H1 (cell line): ENCODE measurements at regions not wholly inside any gene's neighbourhood (a gene's known extent, or its start where the extent isn't known, plus 50 kb on each side); places are given as distances from the start of the nearest gene placed in this dataset.

Experiments used
- CTCF ChIA-PET: fragments of 300-600 bp; sonication (Branson Sonifier 250); formaldehyde crosslinking; loops from one replicate; lab custom pipeline; 2021; ENCODE audit not compliant: partially characterized antibody; lab: Charles Lee
- POLR2A ChIA-PET: fragments of 300-600 bp; sonication (Branson Sonifier 250); formaldehyde crosslinking; loops from one replicate; lab custom pipeline; 2021; ENCODE audit warnings: inconsistent platforms; ENCODE audit not compliant: partially characterized antibody; lab: Charles Lee
- DNase-seq, 2 experiments: peaks; one replicate each; pipeline versions ENCODE4 v3.0.0 to v3.0.0-alpha.2; 2010 to 2022; ENCODE audit warnings: low spot score in 2 of 2, low read depth in 1 of 2, mixed read lengths in 1 of 2
- FAIRE-seq: peaks from 2 replicates; lab custom pipeline; 2011; peaks lifted over from hg19 to GRCh38; lab: Jason Lieb, UNC
- H2AFZ ChIP-seq: 2 replicates; pipeline ENCODE4 v1.8.1; 2012; ENCODE audit warnings: low read length, inconsistent platforms
- H2AK5ac ChIP-seq: 2 replicates; pipeline ENCODE4 v1.6.1; 2013; ENCODE audit warnings: low read depth, low read length
- H2BK120ac ChIP-seq: replicated peaks from 2 replicates; pipeline ENCODE3; 2013; ENCODE audit warnings: low read depth, low read length, inconsistent platforms
- H2BK12ac ChIP-seq: 2 replicates; pipeline ENCODE4 v1.6.1; 2013; ENCODE audit warnings: low read depth, low read length
- H2BK15ac ChIP-seq: 2 replicates; pipeline ENCODE4 v1.6.1; 2013; ENCODE audit warnings: low read length
- H2BK20ac ChIP-seq: 2 replicates; pipeline ENCODE4 v1.6.1; 2013; ENCODE audit warnings: low read length
- H2BK5ac ChIP-seq: 2 replicates; pipeline ENCODE4 v1.6.1; 2013; ENCODE audit warnings: low read depth, low read length
- H3K14ac ChIP-seq: 2 replicates; pipeline ENCODE4 v1.6.1; 2013; ENCODE audit warnings: inconsistent platforms; ENCODE audit not compliant: insufficient read length
- H3K18ac ChIP-seq: 2 replicates; pipeline ENCODE4 v1.6.1; 2013; ENCODE audit warnings: low read length; ENCODE audit errors: extremely low read depth
- H3K23ac ChIP-seq: 2 replicates; pipeline ENCODE4 v1.6.1; 2013; ENCODE audit warnings: inconsistent platforms; ENCODE audit not compliant: insufficient read length
- H3K23me2 ChIP-seq: 2 replicates; pipeline ENCODE4 v1.6.1; 2013; ENCODE audit warnings: low read depth, low read length
- H3K27ac ChIP-seq: 2 replicates; pipeline ENCODE4 v1.6.1; 2011; ENCODE audit warnings: low read depth, low read length, inconsistent platforms
- H3K27me3 ChIP-seq, 4 experiments: replicated peaks in 1 of 4; 1 replicate in 1 of 4; 2 replicates in 3 of 4; pipeline versions ENCODE4 v1.6.1 to v1.8.1; 2011 to 2013; ENCODE audit warnings: low read length in 3 of 4, mild to moderate bottlenecking in 3 of 4, inconsistent platforms in 2 of 4, mixed read lengths in 2 of 4, moderate library complexity in 1 of 4; ENCODE audit not compliant: control insufficient read depth in 3 of 4, insufficient read depth in 3 of 4; ENCODE audit errors: extremely low read depth in 1 of 4
- H3K36me3 ChIP-seq, 4 experiments: 2 replicates each; pipeline versions ENCODE4 v1.6.1 to v1.8.1; 2011 to 2013; ENCODE audit warnings: mild to moderate bottlenecking in 4 of 4, low read length in 3 of 4, moderate library complexity in 2 of 4, control low read depth in 1 of 4, inconsistent platforms in 1 of 4; ENCODE audit not compliant: insufficient read depth in 4 of 4, control insufficient read depth in 2 of 4
- H3K4ac ChIP-seq: replicated peaks from 2 replicates; pipeline ENCODE3; 2013; ENCODE audit warnings: low read length, low read depth, mixed read lengths, inconsistent platforms; ENCODE audit not compliant: insufficient read length
- H3K4me1 ChIP-seq, 4 experiments: replicated peaks in 1 of 4; 1 replicate in 1 of 4; 2 replicates in 3 of 4; pipeline versions ENCODE4 v1.6.1 to v1.8.1; 2011 to 2013; ENCODE audit warnings: low read length in 3 of 4, inconsistent platforms in 2 of 4, mixed read lengths in 1 of 4; ENCODE audit not compliant: insufficient read depth in 4 of 4, control insufficient read depth in 3 of 4
- H3K4me2 ChIP-seq, 2 experiments: 2 replicates each; pipeline versions ENCODE4 v1.6.1 to v1.8.1; 2011 to 2013; ENCODE audit warnings: low read depth in 2 of 2, low read length in 2 of 2, control low read depth in 1 of 2, inconsistent platforms in 1 of 2, mild to moderate bottlenecking in 1 of 2; ENCODE audit not compliant: insufficient read depth in 1 of 2
- H3K4me3 ChIP-seq, 4 experiments: fragments of 200-600, 300-600 bp in 1 of 4; sonication (generic), shearing (Covaris generic), sonication (Bioruptor Twin) in 1 of 4; 2 replicates each; pipeline versions ENCODE4 v1.5.1 to v1.8.1; 2011 to 2016; ENCODE audit warnings: low read length in 4 of 4, low read depth in 3 of 4, control low read depth in 2 of 4, inconsistent platforms in 2 of 4, mild to moderate bottlenecking in 2 of 4, mixed read lengths in 1 of 4, moderate library complexity in 1 of 4; ENCODE audit not compliant: insufficient read depth in 2 of 4; ENCODE audit errors: extremely low read depth in 1 of 4
- H3K56ac ChIP-seq: replicated peaks from 2 replicates; pipeline ENCODE3; 2013; ENCODE audit warnings: low read depth, mild to moderate bottlenecking, mixed read lengths, low read length, inconsistent platforms; ENCODE audit not compliant: insufficient read length
- H3K79me1 ChIP-seq: 2 replicates; pipeline ENCODE4 v1.6.1; 2013; ENCODE audit warnings: low read depth, low read length, control low read depth
- H3K79me2 ChIP-seq, 2 experiments: 2 replicates each; pipeline versions ENCODE4 v1.6.1 to v1.8.1; 2012 to 2013; ENCODE audit warnings: low read length in 2 of 2, mild to moderate bottlenecking in 2 of 2, inconsistent platforms in 1 of 2; ENCODE audit not compliant: insufficient read depth in 2 of 2, control insufficient read depth in 1 of 2
- H3K9ac ChIP-seq, 4 experiments: replicated peaks in 1 of 4; 1 replicate in 1 of 4; 2 replicates in 3 of 4; pipeline versions ENCODE4 v1.6.1 to v1.8.1; 2011 to 2013; ENCODE audit warnings: low read depth in 3 of 4, low read length in 3 of 4, control low read depth in 2 of 4, mild to moderate bottlenecking in 2 of 4, moderate library complexity in 2 of 4, inconsistent platforms in 1 of 4; ENCODE audit errors: extremely low read depth in 1 of 4
- H3K9me3 ChIP-seq, 2 experiments: 2 replicates each; pipeline versions ENCODE4 v1.6.1 to v1.8.1; 2012 to 2013; ENCODE audit warnings: mild to moderate bottlenecking in 2 of 2, moderate library complexity in 2 of 2, control low read depth in 1 of 2, inconsistent platforms in 1 of 2, low read depth in 1 of 2, low read length in 1 of 2, mixed read lengths in 1 of 2; ENCODE audit not compliant: insufficient read depth in 2 of 2
- H4K20me1 ChIP-seq, 2 experiments: replicated peaks in 1 of 2; 2 replicates each; pipeline versions ENCODE3 to v1.8.1; 2011 to 2013; ENCODE audit warnings: inconsistent platforms in 2 of 2, low read length in 2 of 2, mild to moderate bottlenecking in 1 of 2; ENCODE audit not compliant: insufficient read depth in 2 of 2, control insufficient read depth in 1 of 2
- H4K5ac ChIP-seq: 2 replicates; pipeline ENCODE4 v1.6.1; 2013; ENCODE audit warnings: low read length, low read depth, mixed read lengths, inconsistent platforms; ENCODE audit not compliant: insufficient read length
- H4K8ac ChIP-seq: 2 replicates; pipeline ENCODE4 v1.8.0; 2013; ENCODE audit warnings: mild to moderate bottlenecking, moderate library complexity, low read length, inconsistent platforms; ENCODE audit not compliant: insufficient read depth; ENCODE audit errors: extremely low read depth
- H4K91ac ChIP-seq: replicated peaks from 2 replicates; pipeline ENCODE3; 2013; ENCODE audit warnings: low read length, mixed read lengths, inconsistent platforms; ENCODE audit not compliant: insufficient read length
- EGR1 ChIP-seq: IDR thresholded peaks from 2 replicates; pipeline ENCODE4 v1.6.1; 2011; ENCODE audit warnings: low read depth, low read length, borderline replicate concordance
- EZH2 ChIP-seq: fragments of 200-600 bp; sonication (generic); IDR thresholded peaks from 2 replicates; pipeline ENCODE4 v1.7.1; 2012; ENCODE audit warnings: low read depth, mild to moderate bottlenecking, moderate library complexity, low read length, inconsistent platforms; ENCODE audit not compliant: severe bottlenecking
- JUND ChIP-seq: IDR thresholded peaks from 2 replicates; pipeline ENCODE4 v1.6.1; 2011; ENCODE audit warnings: mild to moderate bottlenecking, improper control_type of control experiment, low read length
- RBBP5 ChIP-seq: IDR thresholded peaks from 2 replicates; pipeline ENCODE4 v1.7.1; 2012; ENCODE audit warnings: low read depth, mild to moderate bottlenecking, inconsistent platforms, low read length, moderate library complexity, borderline replicate concordance
- RXRA ChIP-seq: IDR thresholded peaks from 2 replicates; pipeline ENCODE4 v1.6.1; 2011; ENCODE audit warnings: low read depth, mild to moderate bottlenecking, low read length, moderate library complexity; ENCODE audit not compliant: insufficient read depth
- SIN3A ChIP-seq, 2 experiments: IDR thresholded peaks in 1 of 2; conservative IDR thresholded peaks in 1 of 2; 2 replicates each; pipeline ENCODE4 v1.6.1; 2011 to 2012; ENCODE audit warnings: low read length in 2 of 2, improper control_type of control experiment in 1 of 2, low read depth in 1 of 2, mild to moderate bottlenecking in 1 of 2
- SIRT6 ChIP-seq: IDR thresholded peaks from one replicate; pipeline ENCODE4 v1.7.1; 2012; ENCODE audit warnings: low read length, inconsistent platforms
- SIX5 ChIP-seq: IDR thresholded peaks from 2 replicates; pipeline ENCODE4 v1.6.1; 2011; ENCODE audit warnings: mild to moderate bottlenecking, low read depth, low read length
- SP2 ChIP-seq: IDR thresholded peaks from 2 replicates; pipeline ENCODE4 v1.6.1; 2012; ENCODE audit warnings: mild to moderate bottlenecking, low read length, inconsistent platforms
- SUZ12 ChIP-seq: fragments of 200-600 bp; sonication (generic); IDR thresholded peaks from 2 replicates; pipeline ENCODE4 v1.6.1; 2012; ENCODE audit warnings: mild to moderate bottlenecking, inconsistent platforms, low read length, moderate library complexity, mixed read lengths
- TAF1 ChIP-seq: IDR thresholded peaks from 2 replicates; pipeline ENCODE4 v1.6.1; 2011; ENCODE audit warnings: mild to moderate bottlenecking, low read depth, low read length
- TBP ChIP-seq: IDR thresholded peaks from 2 replicates; pipeline ENCODE4 v1.6.1; 2011; ENCODE audit warnings: low read depth, low read length, improper control_type of control experiment
- WGBS, 2 experiments: shearing (Covaris generic) in 1 of 2; methylation state at CpG; one replicate each; pipeline versions ENCODE4 v1.1.6 to v1.1.7; 2013 to 2015; ENCODE audit warnings: low lambda C conversion rate in 2 of 2, mixed read lengths in 2 of 2, inconsistent platforms in 1 of 2, low coverage in 1 of 2, missing lambda C conversion rate in 1 of 2; ENCODE audit not compliant: insufficient replicate concordance in 2 of 2, insufficient coverage in 1 of 2, insufficient read length in 1 of 2; ENCODE audit errors: extremely low coverage in 1 of 2, missing lambda C conversion rate in 1 of 2; 5-methylcytosine and 5-hydroxymethylcytosine counted together
- TF ChIP-seq, protein P1 (sequence below): IDR thresholded peaks from 2 replicates; pipeline ENCODE4 v1.6.1; 2011; ENCODE audit warnings: low read depth, mild to moderate bottlenecking, low read length; ENCODE audit not compliant: insufficient read depth
- TF ChIP-seq, protein P2 (sequence below): IDR thresholded peaks from 2 replicates; pipeline ENCODE4 v1.6.1; 2012; ENCODE audit warnings: inconsistent platforms

DNA sequence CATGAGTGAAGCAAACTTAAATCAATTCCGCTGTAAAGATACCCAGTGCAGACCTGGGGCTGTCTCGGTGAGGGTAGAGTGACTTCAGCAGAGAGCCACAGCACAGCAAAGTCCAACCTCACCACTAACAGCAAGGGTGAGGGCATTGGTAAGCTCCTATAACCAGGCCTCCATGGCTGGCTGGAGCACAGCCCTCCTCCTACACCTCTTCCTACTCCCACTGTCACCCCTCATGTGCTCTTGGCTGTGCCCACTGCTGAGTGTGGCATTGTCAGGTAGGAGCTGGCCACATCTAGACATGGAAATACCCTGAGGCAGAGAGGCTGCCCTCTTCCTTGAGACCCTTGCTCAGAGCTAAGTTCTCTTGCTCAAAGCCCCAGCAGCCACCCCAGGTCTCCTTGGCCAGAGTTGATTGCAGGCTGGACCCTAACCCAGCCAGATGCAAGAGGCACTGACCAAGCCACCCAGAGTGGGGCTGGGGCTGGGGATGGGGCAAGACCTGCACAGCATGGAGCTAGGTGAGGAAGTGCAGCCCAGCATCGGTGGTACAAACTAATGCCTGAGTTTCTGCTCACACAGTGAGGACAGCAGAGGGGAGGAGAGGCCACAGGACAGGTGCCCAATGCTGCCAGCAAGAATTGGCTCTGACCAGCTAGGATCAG, 77.6 kb upstream of the RAB6C start:
- no peaks in the 10 kb centered on the region for H3K23me2 ChIP-seq
- no peak overlapping the region for H4K5ac ChIP-seq
- H2BK20ac ChIP-seq, result no peak overlapping the region
- no peaks in the 10 kb centered on the region; a peak in 2 of 7 replicates for H3K4me1 ChIP-seq
- ChIA-PET CTCF (no interaction called here), POLR2A (no interaction called here)
- no peaks in the 10 kb centered on the region for H3K27me3 ChIP-seq
- H3K14ac ChIP-seq, result no peak overlapping the region
- FAIRE-seq, result no peak
- H3K9me3 ChIP-seq, result 0 out of 4 replicates have a peak, but pooled peaks cover 0 to 4% of the 10 kb centered on the region in 2 experiments
- no peak overlapping the region for H3K23ac ChIP-seq
- WGBS, 2 experiments, result 61% methylated on average over 3 of the region's 3 CpGs; no CpG with 5 or more reads in 1 of the 2 experiments
- H2BK120ac ChIP-seq, result no peak overlapping the region
- H3K9ac ChIP-seq, result no peak overlapping the region
- H3K79me1 ChIP-seq, result no peaks in the 10 kb centered on the region
- H3K18ac ChIP-seq, result no peak overlapping the region
- no peak overlapping the region for H2BK15ac ChIP-seq
- no peak overlapping the region for H2AK5ac ChIP-seq
- no peaks in the 10 kb centered on the region for H3K79me2 ChIP-seq
- no peak overlapping the region for H3K4me2 ChIP-seq
- DNase-seq, result peak in 1 of 2 experiments; percentile 7
- no peaks in the 10 kb centered on the region for H3K36me3 ChIP-seq
- no peak overlapping the region for H3K4ac ChIP-seq
- H2AFZ ChIP-seq, result no peak overlapping the region
- H2BK5ac ChIP-seq, result no peak overlapping the region
- no peak overlapping the region for H4K8ac ChIP-seq
- no peaks in the 10 kb centered on the region for H4K20me1 ChIP-seq
- H2BK12ac ChIP-seq, result no peak overlapping the region
- H3K4me3 ChIP-seq, result no peak overlapping the region
- H3K56ac ChIP-seq, result no peak overlapping the region
- no peak overlapping the region for H4K91ac ChIP-seq
- H3K27ac ChIP-seq, result no peak overlapping the region
- TF ChIP-seq, protein P1, sequence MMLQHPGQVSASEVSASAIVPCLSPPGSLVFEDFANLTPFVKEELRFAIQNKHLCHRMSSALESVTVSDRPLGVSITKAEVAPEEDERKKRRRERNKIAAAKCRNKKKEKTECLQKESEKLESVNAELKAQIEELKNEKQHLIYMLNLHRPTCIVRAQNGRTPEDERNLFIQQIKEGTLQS, result no peak
- TF ChIP-seq EGR1 (no peak), TAF1 (no peak), TBP (no peak), RXRA (no peak), SUZ12 (no peak), SIN3A (conservative IDR thresholded peaks at IDR 0.05 in 1 of 2, IDR thresholded peaks at IDR 0.05 in 1 of 2; ENCODE audit: low read depth in 1 of 2, low read length in 2 of 2) (no peak), SIRT6 (no peak), RBBP5 (no peak), JUND (no peak), EZH2 (no peak), SP2 (no peak), SIX5 (no peak)
- TF ChIP-seq, protein P2, sequence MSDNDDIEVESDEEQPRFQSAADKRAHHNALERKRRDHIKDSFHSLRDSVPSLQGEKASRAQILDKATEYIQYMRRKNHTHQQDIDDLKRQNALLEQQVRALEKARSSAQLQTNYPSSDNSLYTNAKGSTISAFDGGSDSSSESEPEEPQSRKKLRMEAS, result no peak
